ENCODE measurements at regions not wholly inside any gene's neighbourhood (a gene's known extent, or its start where the extent isn't known, plus 50 kb on each side); places are given as distances from the start of the nearest gene placed in this dataset.

- no peak for TF ChIP-seq ZFX (IDR thresholded peaks at IDR 0.05; ENCODE audit: borderline replicate concordance)
- no peak for TF ChIP-seq CTCF (IDR thresholded peaks at IDR 0.05)
Observed at GRCh38 chr3:31188112-31188511, 293.7 kb upstream of the GADL1 start.

GRCh38 chr3:31189330-31189729 lies 294.9 kb upstream of the GADL1 start:
- no peak overlapping the region for H3K27ac ChIP-seq
- TF ChIP-seq CTCF (IDR thresholded peaks at IDR 0.05) (no peak), ZFX (IDR thresholded peaks at IDR 0.05; ENCODE audit: borderline replicate concordance) (no peak)

More at GRCh38 chr3:31188112-31188511, 293.7 kb upstream of the GADL1 start:
- no peak overlapping the region for H3K27ac ChIP-seq

GRCh38 chr3:31189971-31190370 lies 295.5 kb upstream of the GADL1 start:
- H3K27ac ChIP-seq, result no peak overlapping the region
- TF ChIP-seq ZFX (IDR thresholded peaks at IDR 0.05; ENCODE audit: borderline replicate concordance) (no peak), CTCF (IDR thresholded peaks at IDR 0.05) (no peak)

- no peak overlapping the region for H3K27ac ChIP-seq
- TF ChIP-seq ZFX (IDR thresholded peaks at IDR 0.05; ENCODE audit: borderline replicate concordance), result no peak
- no peak for TF ChIP-seq CTCF (IDR thresholded peaks at IDR 0.05)
Observed at GRCh38 chr3:31191354-31191753, 296.9 kb upstream of the GADL1 start.

- H3K27ac ChIP-seq, result no peak overlapping the region
- no peak for TF ChIP-seq CTCF (IDR thresholded peaks at IDR 0.05)
- no peak for TF ChIP-seq ZFX (IDR thresholded peaks at IDR 0.05; ENCODE audit: borderline replicate concordance)
Observed at GRCh38 chr3:31193429-31193828, 299.0 kb upstream of the GADL1 start.

- no peak overlapping the region for H3K27ac ChIP-seq
- TF ChIP-seq CTCF (IDR thresholded peaks at IDR 0.05), result no peak
- no peak for TF ChIP-seq ZFX (IDR thresholded peaks at IDR 0.05; ENCODE audit: borderline replicate concordance)
Observed at GRCh38 chr3:31193871-31194270, 299.4 kb upstream of the GADL1 start.

GRCh38 chr3:31196261-31196660 lies 301.8 kb upstream of the GADL1 start:
- no peak for TF ChIP-seq ZFX (IDR thresholded peaks at IDR 0.05; ENCODE audit: borderline replicate concordance)
- no peak for TF ChIP-seq CTCF (IDR thresholded peaks at IDR 0.05)
- H3K27ac ChIP-seq, result no peak overlapping the region
